ENCODE measurements at regions not wholly inside any gene's neighbourhood (a gene's known extent, or its start where the extent isn't known, plus 50 kb on each side); places are given as distances from the start of the nearest gene placed in this dataset.
"Not testable (repeated sequence)": the region's sequence is repeated elsewhere in the genome, so short reads cannot be mapped to it uniquely, and the experiment has no call there.

- H3K36me3 Mint-ChIP-seq (ENCODE audit: unreplicated experiment) = no peaks in the 10 kb centered on the region
- no peaks in the 10 kb centered on the region for H3K27me3 Mint-ChIP-seq (ENCODE audit: unreplicated experiment)
- H3K4me3 Mint-ChIP-seq (ENCODE audit: unreplicated experiment) = no peak overlapping the region
- no peak for TF ChIP-seq CTCF (IDR thresholded peaks at IDR 0.05; ENCODE audit: partially characterized antibody, unreplicated experiment)
- H3K4me1 Mint-ChIP-seq (ENCODE audit: low read depth, unreplicated experiment) = no peaks in the 10 kb centered on the region
- H3K9me3 Mint-ChIP-seq (ENCODE audit: unreplicated experiment) = no peaks in the 10 kb centered on the region
- H3K27ac Mint-ChIP-seq (ENCODE audit: unreplicated experiment) = no peak overlapping the region
- DNase-seq = no peak
Measured at GRCh38 chr7:119949053-119949452, 323.9 kb upstream of the KCND2 start.

- not testable (repeated sequence) for H3K27ac Mint-ChIP-seq (ENCODE audit: unreplicated experiment); H3K9me3 Mint-ChIP-seq (ENCODE audit: unreplicated experiment)
Measured at GRCh38 chr7:119950390-119951041, 322.5 kb upstream of the KCND2 start.

GRCh38 chr7:119951614-119952013 is 321.4 kb upstream of the KCND2 start:
- H3K4me3 Mint-ChIP-seq (ENCODE audit: unreplicated experiment); DNase-seq; H3K27me3 Mint-ChIP-seq (ENCODE audit: unreplicated experiment): not testable (repeated sequence)

More at GRCh38 chr7:119950390-119951041, 322.5 kb upstream of the KCND2 start:
- not testable (repeated sequence) for H3K4me3 Mint-ChIP-seq (ENCODE audit: unreplicated experiment); H3K4me1 Mint-ChIP-seq (ENCODE audit: low read depth, unreplicated experiment); H3K27me3 Mint-ChIP-seq (ENCODE audit: unreplicated experiment); H3K36me3 Mint-ChIP-seq (ENCODE audit: unreplicated experiment); DNase-seq

GRCh38 chr7:119957335-119957734 is 315.6 kb upstream of the KCND2 start:
- DNase-seq = no peak
- Mint-ChIP-seq H3K4me3 (ENCODE audit: unreplicated experiment) (no peak overlapping the region), H3K4me1 (ENCODE audit: low read depth, unreplicated experiment) (no peaks in the 10 kb centered on the region), H3K27ac (ENCODE audit: unreplicated experiment) (no peak overlapping the region), H3K27me3 (ENCODE audit: unreplicated experiment) (no peaks in the 10 kb centered on the region), H3K9me3 (ENCODE audit: unreplicated experiment) (no peaks in the 10 kb centered on the region), H3K36me3 (ENCODE audit: unreplicated experiment) (no peaks in the 10 kb centered on the region)
- TF ChIP-seq CTCF (IDR thresholded peaks at IDR 0.05; ENCODE audit: partially characterized antibody, unreplicated experiment) = no peak

More at GRCh38 chr7:119951614-119952013, 321.4 kb upstream of the KCND2 start:
- not testable (repeated sequence) for H3K4me1 Mint-ChIP-seq (ENCODE audit: low read depth, unreplicated experiment); H3K27ac Mint-ChIP-seq (ENCODE audit: unreplicated experiment); H3K36me3 Mint-ChIP-seq (ENCODE audit: unreplicated experiment); H3K9me3 Mint-ChIP-seq (ENCODE audit: unreplicated experiment)

- Mint-ChIP-seq H3K4me1 (ENCODE audit: low read depth, unreplicated experiment) (no peaks in the 10 kb centered on the region), H3K36me3 (ENCODE audit: unreplicated experiment) (no peaks in the 10 kb centered on the region), H3K27me3 (ENCODE audit: unreplicated experiment) (no peaks in the 10 kb centered on the region), H3K4me3 (ENCODE audit: unreplicated experiment) (no peak overlapping the region), H3K9me3 (ENCODE audit: unreplicated experiment) (no peaks in the 10 kb centered on the region), H3K27ac (ENCODE audit: unreplicated experiment) (no peak overlapping the region)
- TF ChIP-seq CTCF (IDR thresholded peaks at IDR 0.05; ENCODE audit: partially characterized antibody, unreplicated experiment) = no peak
- no peak for DNase-seq
Measured at GRCh38 chr7:119959811-119960210, 313.2 kb upstream of the KCND2 start.

- no peak for TF ChIP-seq CTCF (IDR thresholded peaks at IDR 0.05; ENCODE audit: partially characterized antibody, unreplicated experiment)
- no peaks in the 10 kb centered on the region for H3K27me3 Mint-ChIP-seq (ENCODE audit: unreplicated experiment)
- H3K9me3 Mint-ChIP-seq (ENCODE audit: unreplicated experiment) = no peaks in the 10 kb centered on the region
- H3K4me1 Mint-ChIP-seq (ENCODE audit: low read depth, unreplicated experiment) = no peaks in the 10 kb centered on the region
- DNase-seq = no peak
- no peaks in the 10 kb centered on the region for H3K36me3 Mint-ChIP-seq (ENCODE audit: unreplicated experiment)
- H3K4me3 Mint-ChIP-seq (ENCODE audit: unreplicated experiment) = no peak overlapping the region
- no peak overlapping the region for H3K27ac Mint-ChIP-seq (ENCODE audit: unreplicated experiment)
Measured at GRCh38 chr7:119963654-119964053, 309.3 kb upstream of the KCND2 start.

All from glutamatergic neuron (in vitro differentiated cells).